GM12891 (cell line): ENCODE measurements at regions not wholly inside any gene's neighbourhood (a gene's known extent, or its start where the extent isn't known, plus 50 kb on each side); places are given as distances from the start of the nearest gene placed in this dataset.

ENCODE experiments used
- POLR2A ChIP-seq: IDR thresholded peaks from 2 replicates; pipeline ENCODE4 v1.6.1; 2011; ENCODE audit warnings: low read depth, low read length, control low read depth
- POLR2AphosphoS5 ChIP-seq: IDR thresholded peaks from 2 replicates; pipeline ENCODE4 v1.6.1; 2011; ENCODE audit warnings: low read depth, low read length, control low read depth
- SPI1 ChIP-seq: IDR thresholded peaks from 2 replicates; pipeline ENCODE4 v1.6.1; 2011; ENCODE audit warnings: low read depth, low read length, control low read depth
- TAF1 ChIP-seq: IDR thresholded peaks from 2 replicates; pipeline ENCODE4 v1.6.1; 2011; ENCODE audit warnings: low read depth, low read length, control low read depth

GRCh38 chr2:156136566-156136965, 196.0 kb downstream of the NR4A2 start:
- TF ChIP-seq SPI1 (no peak), POLR2A (no peak), POLR2AphosphoS5 (no peak), TAF1 (no peak)
